Left lung (tissue), 4 donors: ENCODE measurements at regions not wholly inside any gene's neighbourhood (a gene's known extent, or its start where the extent isn't known, plus 50 kb on each side); places are given as distances from the start of the nearest gene placed in this dataset.
"Not testable (repeated sequence)": the region's sequence is repeated elsewhere in the genome, so short reads cannot be mapped to it uniquely, and the experiment has no call there.

Source experiments
- ATAC-seq: fragments of 200-7000 bp; cut with Tn5 transposase; one replicate; pipeline ENCODE4 v1.9.1; 2020; ENCODE audit warnings: moderate library complexity
- DNase-seq, 4 donors: peaks; one replicate each; pipeline ENCODE4 v3.0.0-alpha.2; 2013 to 2020
- H3K27ac ChIP-seq, 2 donors: fragments of 200-600 bp; sonication (generic) in 1 of 2; one replicate each; pipeline versions ENCODE4 v1.5.0 to v1.8.0; 2020 to 2021
- H3K27me3 ChIP-seq, 2 donors: fragments of 200-600 bp; sonication (generic) in 1 of 2; one replicate each; pipeline versions ENCODE4 v1.5.0 to v1.8.0; 2020 to 2021
- H3K36me3 ChIP-seq, 2 donors: fragments of 200-600 bp; sonication (generic) in 1 of 2; one replicate each; pipeline versions ENCODE4 v1.5.0 to v1.8.0; 2020 to 2021
- H3K4me1 ChIP-seq, 2 donors: fragments of 200-600 bp; one replicate each; pipeline ENCODE4 v1.8.0; 2021
- H3K4me3 ChIP-seq, 2 donors: fragments of 200-600 bp; sonication (generic) in 1 of 2; one replicate each; pipeline versions ENCODE4 v1.5.0 to v1.8.0; 2020 to 2021; ENCODE audit warnings: mild to moderate bottlenecking in 1 of 2
- H3K9me3 ChIP-seq, 2 donors: fragments of 200-600 bp; sonication (generic) in 1 of 2; one replicate each; pipeline versions ENCODE4 v1.5.0 to v1.8.0; 2020 to 2021
- CTCF ChIP-seq, 2 donors: fragments of 200-600 bp; sonication (generic) in 1 of 2; IDR thresholded peaks; one replicate each; pipeline versions ENCODE4 v1.5.0 to v1.8.0; 2021; ENCODE audit warnings: antibody characterized with exemption in 2 of 2
- intact Hi-C, 2 donors: fragments of 100-400 bp; cut with DNase I; formaldehyde crosslinking; loops; one replicate each; pipeline versions ENCODE4 v1.11.2 to v1.14.2; 2022
- donor health status: DM: no; HTN: yes; CAD: no.
- donor health status: DM: no; HTN: no; CAD: no.

- DNase-seq = peak in 1 of 4 donors; percentile 54
- ATAC-seq = no peak
- H3K27ac ChIP-seq = no peak overlapping the region
- H3K9me3 ChIP-seq = no peaks in the 10 kb centered on the region
- H3K4me1 ChIP-seq = no peaks in the 10 kb centered on the region
- intact Hi-C loops = no loop called here
- no peaks in the 10 kb centered on the region for H3K36me3 ChIP-seq
- no peak for TF ChIP-seq CTCF (IDR thresholded peaks at IDR 0.05)
- no peak overlapping the region for H3K4me3 ChIP-seq
- H3K27me3 ChIP-seq = no peaks in the 10 kb centered on the region
Measured at GRCh38 chr4:65241257-65241997, 428.9 kb downstream of the EPHA5 start.

GRCh38 chr4:65234061-65234460 is 436.2 kb downstream of the EPHA5 start:
- no peaks in the 10 kb centered on the region for H3K4me1 ChIP-seq
- no peaks in the 10 kb centered on the region for H3K9me3 ChIP-seq
- H3K4me3 ChIP-seq = no peak overlapping the region
- no peak for ATAC-seq
- intact Hi-C loops = no loop called here
- DNase-seq = no peak
- H3K27me3 ChIP-seq = no peaks in the 10 kb centered on the region
- no peak for TF ChIP-seq CTCF (IDR thresholded peaks at IDR 0.05)
- H3K27ac ChIP-seq = no peak overlapping the region
- no peaks in the 10 kb centered on the region for H3K36me3 ChIP-seq

GRCh38 chr4:65227628-65228027 is 442.7 kb downstream of the EPHA5 start:
- TF ChIP-seq CTCF (IDR thresholded peaks at IDR 0.05) = no peak
- Histone ChIP-seq H3K4me1 (no peaks in the 10 kb centered on the region), H3K9me3 (no peaks in the 10 kb centered on the region), H3K36me3 (no peaks in the 10 kb centered on the region), H3K27ac (no peak overlapping the region), H3K4me3 (no peak overlapping the region), H3K27me3 (no peaks in the 10 kb centered on the region)
- intact Hi-C loops = no loop called here
- DNase-seq (no peak), ATAC-seq (no peak)

GRCh38 chr4:65223601-65224000 is 446.7 kb downstream of the EPHA5 start:
- DNase-seq (no peak), ATAC-seq (no peak)
- H3K9me3 ChIP-seq = no peaks in the 10 kb centered on the region
- no peak for TF ChIP-seq CTCF (IDR thresholded peaks at IDR 0.05)
- H3K4me1 ChIP-seq = no peaks in the 10 kb centered on the region
- intact Hi-C loops = no loop called here
- no peak overlapping the region for H3K4me3 ChIP-seq
- no peaks in the 10 kb centered on the region for H3K27me3 ChIP-seq
- no peaks in the 10 kb centered on the region for H3K36me3 ChIP-seq
- H3K27ac ChIP-seq = no peak overlapping the region

- H3K27me3 ChIP-seq, H3K9me3 ChIP-seq, H3K36me3 ChIP-seq, H3K4me3 ChIP-seq, ATAC-seq, intact Hi-C loops, H3K4me1 ChIP-seq, H3K27ac ChIP-seq: not testable (repeated sequence)
- peak in 1 of 4 donors; percentile 17 for DNase-seq
Measured at GRCh38 chr4:65223074-65223473, 447.2 kb downstream of the EPHA5 start.

GRCh38 chr4:65217179-65217578 is 453.1 kb downstream of the EPHA5 start:
- Histone ChIP-seq H3K27me3 (no peaks in the 10 kb centered on the region), H3K27ac (no peak overlapping the region), H3K9me3 (no peaks in the 10 kb centered on the region), H3K4me1 (no peaks in the 10 kb centered on the region), H3K36me3 (no peaks in the 10 kb centered on the region), H3K4me3 (no peak overlapping the region)
- no peak for ATAC-seq
- intact Hi-C loops = no loop called here
- DNase-seq = no peak
- TF ChIP-seq CTCF (IDR thresholded peaks at IDR 0.05) = no peak
